Heart left ventricle (tissue), 13 donors: ENCODE measurements at regions not wholly inside any gene's neighbourhood (a gene's known extent, or its start where the extent isn't known, plus 50 kb on each side); places are given as distances from the start of the nearest gene placed in this dataset.

Experiments used
- CTCF ChIP-seq, 12 donors: fragments of 200-600 bp; sonication (generic) in 4 of 12; IDR thresholded peaks; one replicate each; pipeline versions ENCODE4 v1.5.0 to v1.8.0; 2018 to 2022; ENCODE audit warnings: antibody characterized with exemption in 12 of 12, mild to moderate bottlenecking in 5 of 12
- POLR2A ChIP-seq, 2 donors: fragments of 450-650 bp; IDR thresholded peaks; one replicate each; pipeline ENCODE4 v1.6.1; 2017; ENCODE audit warnings: antibody characterized with exemption in 2 of 2, mild to moderate bottlenecking in 2 of 2, moderate library complexity in 2 of 2
- donor health status: ischemic (EF 13 %, LVEDD 7.1; RV severe dilation, severe dysfunction).
- donor health status: DM: no; HTN: yes; CAD: no.
- donor health status: DM: no; HTN: no; CAD: no.
- donor health status: ischemic (EF 25% LVEDD 6.9; RV normal size, moderate dysfunction).
- donor health status: ischemic (EF 25% LVEDD 5.7; RV mildly dilated, moderate dysfunction).
- donor health status: ischemic (EF 35%, LVEDD 5.7; RV mildly dilated, moderate dysfunction).
- donor health status: nonischemic (EF 11% LVEDD 7.7; RV severe dilation, severe dysfunction).
- donor health status: DM: yes; HTN: yes; CAD: no.
- donor health status: PGD.
- donor health status: ischemic (EF 29% LVEDD 5.4; RV normal size, mild dysfunction).
- donor health status: nonischemic (EF 23%, LVEDD 6.1; RV moderate dilation, normal function).

- TF ChIP-seq POLR2A (IDR thresholded peaks at IDR 0.05) (no peak), CTCF (IDR thresholded peaks at IDR 0.05) (no peak)
Measured at GRCh38 chr17:53525590-53525989, 297.1 kb upstream of the KIF2B start.
